ENCODE measurements at regions not wholly inside any gene's neighbourhood (a gene's known extent, or its start where the extent isn't known, plus 50 kb on each side); places are given as distances from the start of the nearest gene placed in this dataset.

GRCh38 chr13:108455320-108455719 is 174.1 kb upstream of the MYO16 start:
- ChIA-PET CTCF (interaction anchor here (0.5 kb wide), 1 partner anchor 92 kb away, joined by 4 read pairs; no protein-coding TSS in a partner anchor), POLR2A (no interaction called here)
- H3K27ac Mint-ChIP-seq, result no peak overlapping the region
- no peaks in the 10 kb centered on the region for H3K9me3 Mint-ChIP-seq
- H3K27me3 Mint-ChIP-seq, result no peaks in the 10 kb centered on the region
- DNase-seq, result no peak
- H3K36me3 Mint-ChIP-seq (ENCODE audit: low read depth), result no peaks in the 10 kb centered on the region
- no peak overlapping the region for H3K4me3 Mint-ChIP-seq
- H3K4me1 Mint-ChIP-seq, result no peaks in the 10 kb centered on the region

GRCh38 chr13:108460043-108460442 is 169.4 kb upstream of the MYO16 start:
- H3K36me3 Mint-ChIP-seq (ENCODE audit: low read depth), result no peaks in the 10 kb centered on the region
- ChIA-PET CTCF (no interaction called here), POLR2A (no interaction called here)
- no peaks in the 10 kb centered on the region for H3K27me3 Mint-ChIP-seq
- no peaks in the 10 kb centered on the region for H3K9me3 Mint-ChIP-seq
- H3K4me3 Mint-ChIP-seq, result no peak overlapping the region
- DNase-seq, result no peak
- H3K4me1 Mint-ChIP-seq, result no peaks in the 10 kb centered on the region
- H3K27ac Mint-ChIP-seq, result no peak overlapping the region

- no peaks in the 10 kb centered on the region for H3K36me3 Mint-ChIP-seq (ENCODE audit: low read depth)
- ChIA-PET CTCF (interaction anchor here (0.6 kb wide), 1 partner anchor 16 kb away, joined by 4 read pairs; no protein-coding TSS in a partner anchor), POLR2A (no interaction called here)
- H3K27me3 Mint-ChIP-seq, result no peaks in the 10 kb centered on the region
- H3K27ac Mint-ChIP-seq, result no peak overlapping the region
- no peak overlapping the region for H3K4me3 Mint-ChIP-seq
- DNase-seq, result no peak
- H3K9me3 Mint-ChIP-seq, result no peaks in the 10 kb centered on the region
- H3K4me1 Mint-ChIP-seq, result no peaks in the 10 kb centered on the region
Measured at GRCh38 chr13:108460746-108461145, 168.7 kb upstream of the MYO16 start.

- DNase-seq, result no peak
- POLR2A ChIA-PET, result no interaction called here
- CTCF ChIA-PET, result no interaction called here
- H3K9me3 Mint-ChIP-seq, result peaks cover 2% of the 10 kb centered on the region
- H3K4me3 Mint-ChIP-seq, result no peak overlapping the region
- no peaks in the 10 kb centered on the region for H3K36me3 Mint-ChIP-seq (ENCODE audit: low read depth)
- H3K4me1 Mint-ChIP-seq, result no peaks in the 10 kb centered on the region
- H3K27me3 Mint-ChIP-seq, result no peaks in the 10 kb centered on the region
- H3K27ac Mint-ChIP-seq, result no peak overlapping the region
Measured at GRCh38 chr13:108463340-108463739, 166.1 kb upstream of the MYO16 start.

- Mint-ChIP-seq H3K27ac (no peak overlapping the region), H3K9me3 (peaks cover 4% of the 10 kb centered on the region), H3K4me1 (no peaks in the 10 kb centered on the region), H3K36me3 (ENCODE audit: low read depth) (no peaks in the 10 kb centered on the region), H3K27me3 (no peaks in the 10 kb centered on the region), H3K4me3 (no peak overlapping the region)
- ChIA-PET CTCF (no interaction called here), POLR2A (no interaction called here)
- DNase-seq, result no peak
Measured at GRCh38 chr13:108470921-108471320, 158.5 kb upstream of the MYO16 start.

- Mint-ChIP-seq H3K36me3 (ENCODE audit: low read depth) (no peaks in the 10 kb centered on the region), H3K27me3 (no peaks in the 10 kb centered on the region), H3K27ac (no peak overlapping the region), H3K4me1 (no peaks in the 10 kb centered on the region), H3K9me3 (peaks cover 2% of the 10 kb centered on the region), H3K4me3 (no peak overlapping the region)
- CTCF ChIA-PET, result no interaction called here
- POLR2A ChIA-PET, result no interaction called here
- no peak for DNase-seq
Measured at GRCh38 chr13:108475181-108475580, 154.2 kb upstream of the MYO16 start.

GRCh38 chr13:108477376-108477775 is 152.0 kb upstream of the MYO16 start:
- Mint-ChIP-seq H3K9me3 (no peaks in the 10 kb centered on the region), H3K4me3 (no peak overlapping the region), H3K4me1 (no peaks in the 10 kb centered on the region), H3K27me3 (no peaks in the 10 kb centered on the region), H3K27ac (no peak overlapping the region), H3K36me3 (ENCODE audit: low read depth) (no peaks in the 10 kb centered on the region)
- DNase-seq, result no peak
- ChIA-PET POLR2A (no interaction called here), CTCF (interaction anchor here (0.6 kb wide), 1 partner anchor 17 kb away, joined by 4 read pairs; no protein-coding TSS in a partner anchor)

GRCh38 chr13:108478179-108478578 is 151.2 kb upstream of the MYO16 start:
- Mint-ChIP-seq H3K27ac (no peak overlapping the region), H3K36me3 (ENCODE audit: low read depth) (no peaks in the 10 kb centered on the region), H3K4me3 (no peak overlapping the region), H3K4me1 (no peaks in the 10 kb centered on the region), H3K27me3 (no peaks in the 10 kb centered on the region), H3K9me3 (no peaks in the 10 kb centered on the region)
- no peak for DNase-seq
- ChIA-PET POLR2A (no interaction called here), CTCF (no interaction called here)

- no peak overlapping the region for H3K27ac Mint-ChIP-seq
- H3K36me3 Mint-ChIP-seq (ENCODE audit: low read depth), result no peaks in the 10 kb centered on the region
- no peaks in the 10 kb centered on the region for H3K27me3 Mint-ChIP-seq
- no peak for DNase-seq
- no peaks in the 10 kb centered on the region for H3K9me3 Mint-ChIP-seq
- ChIA-PET CTCF (no interaction called here), POLR2A (no interaction called here)
- no peaks in the 10 kb centered on the region for H3K4me1 Mint-ChIP-seq
- H3K4me3 Mint-ChIP-seq, result no peak overlapping the region
Measured at GRCh38 chr13:108483981-108484380, 145.4 kb upstream of the MYO16 start.

GRCh38 chr13:108486096-108486495 is 143.3 kb upstream of the MYO16 start:
- CTCF ChIA-PET, result no interaction called here
- DNase-seq, result no peak
- H3K4me3 Mint-ChIP-seq, result no peak overlapping the region

GRCh38 chr13:108494991-108495645 is 134.3 kb upstream of the MYO16 start:
- Mint-ChIP-seq H3K4me1 (peaks cover 12% of the 10 kb centered on the region), H3K9me3 (no peaks in the 10 kb centered on the region), H3K27ac (no peak overlapping the region), H3K4me3 (peak overlapping the region; percentile 49), H3K36me3 (ENCODE audit: low read depth) (no peaks in the 10 kb centered on the region), H3K27me3 (peaks cover 35% of the 10 kb centered on the region)
- POLR2A ChIA-PET, result no interaction called here
- DNase-seq, result no peak
- CTCF ChIA-PET, result no interaction called here

More at GRCh38 chr13:108486096-108486495, 143.3 kb upstream of the MYO16 start:
- POLR2A ChIA-PET, result no interaction called here
- H3K36me3 Mint-ChIP-seq (ENCODE audit: low read depth), result no peaks in the 10 kb centered on the region
- H3K9me3 Mint-ChIP-seq, result no peaks in the 10 kb centered on the region
- peaks cover 3% of the 10 kb centered on the region for H3K27me3 Mint-ChIP-seq
- no peak overlapping the region for H3K27ac Mint-ChIP-seq
- no peaks in the 10 kb centered on the region for H3K4me1 Mint-ChIP-seq

- POLR2A ChIA-PET, result no interaction called here
Measured at GRCh38 chr13:108495646-108496361, 133.6 kb upstream of the MYO16 start.

GRCh38 chr13:108496362-108497210 is 132.8 kb upstream of the MYO16 start:
- Mint-ChIP-seq H3K4me3 (peak overlapping the region; percentile 57), H3K4me1 (peaks cover 12% of the 10 kb centered on the region), H3K27me3 (peaks cover 31% of the 10 kb centered on the region), H3K9me3 (no peaks in the 10 kb centered on the region), H3K36me3 (ENCODE audit: low read depth) (no peaks in the 10 kb centered on the region), H3K27ac (no peak overlapping the region)
- DNase-seq, result no peak
- CTCF ChIA-PET, result interaction anchor here (1.4 kb wide), 1 partner anchor 11 kb away, joined by 3 read pairs; no protein-coding TSS in a partner anchor
- POLR2A ChIA-PET, result no interaction called here

More at GRCh38 chr13:108495646-108496361, 133.6 kb upstream of the MYO16 start:
- H3K4me3 Mint-ChIP-seq, result peak overlapping the region; percentile 57
- no peaks in the 10 kb centered on the region for H3K9me3 Mint-ChIP-seq
- H3K27me3 Mint-ChIP-seq, result peaks cover 31% of the 10 kb centered on the region
- no peak overlapping the region for H3K27ac Mint-ChIP-seq
- H3K4me1 Mint-ChIP-seq, result peaks cover 12% of the 10 kb centered on the region
- DNase-seq, result no peak
- CTCF ChIA-PET, result interaction anchor here (1.4 kb wide), 1 partner anchor 12 kb away, joined by 3 read pairs; no protein-coding TSS in a partner anchor
- H3K36me3 Mint-ChIP-seq (ENCODE audit: low read depth), result no peaks in the 10 kb centered on the region
